ENCODE measurements at regions not wholly inside any gene's neighbourhood (a gene's known extent, or its start where the extent isn't known, plus 50 kb on each side); places are given as distances from the start of the nearest gene placed in this dataset.
"Not testable (repeated sequence)": the region's sequence is repeated elsewhere in the genome, so short reads cannot be mapped to it uniquely, and the experiment has no call there.

DNA sequence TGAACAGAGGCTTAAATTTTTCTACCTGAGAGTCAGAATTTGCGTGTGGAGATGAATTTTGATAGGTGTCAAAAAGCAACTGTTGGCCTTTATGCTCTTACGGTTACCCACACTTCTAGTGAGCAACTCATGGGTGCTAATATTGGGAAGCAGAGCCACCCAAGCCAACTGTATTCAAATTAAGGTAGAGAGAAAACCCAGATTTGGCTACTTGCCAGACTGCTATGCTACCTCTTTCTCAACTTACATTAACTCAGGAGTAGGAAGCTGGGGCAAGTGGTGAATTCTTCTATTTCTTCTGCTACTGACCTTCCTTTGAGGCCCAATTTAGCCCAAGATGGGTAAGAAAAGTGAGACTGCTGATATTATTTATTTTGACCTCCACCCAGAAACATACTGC, 83.9 kb downstream of the OLFM4 start:
- DNase-seq: no peak
- Histone ChIP-seq H3K36me3 (no peaks in the 10 kb centered on the region), H3K4me1 (no peaks in the 10 kb centered on the region), H3K4me3 (no peak overlapping the region), H3K27ac (no peak overlapping the region), H3K9me3 (peaks cover 0 to 2% (median 0%) of the 10 kb centered on the region in 3 donors), H3K27me3 (no peaks in the 10 kb centered on the region)
- TF ChIP-seq, protein P1, sequence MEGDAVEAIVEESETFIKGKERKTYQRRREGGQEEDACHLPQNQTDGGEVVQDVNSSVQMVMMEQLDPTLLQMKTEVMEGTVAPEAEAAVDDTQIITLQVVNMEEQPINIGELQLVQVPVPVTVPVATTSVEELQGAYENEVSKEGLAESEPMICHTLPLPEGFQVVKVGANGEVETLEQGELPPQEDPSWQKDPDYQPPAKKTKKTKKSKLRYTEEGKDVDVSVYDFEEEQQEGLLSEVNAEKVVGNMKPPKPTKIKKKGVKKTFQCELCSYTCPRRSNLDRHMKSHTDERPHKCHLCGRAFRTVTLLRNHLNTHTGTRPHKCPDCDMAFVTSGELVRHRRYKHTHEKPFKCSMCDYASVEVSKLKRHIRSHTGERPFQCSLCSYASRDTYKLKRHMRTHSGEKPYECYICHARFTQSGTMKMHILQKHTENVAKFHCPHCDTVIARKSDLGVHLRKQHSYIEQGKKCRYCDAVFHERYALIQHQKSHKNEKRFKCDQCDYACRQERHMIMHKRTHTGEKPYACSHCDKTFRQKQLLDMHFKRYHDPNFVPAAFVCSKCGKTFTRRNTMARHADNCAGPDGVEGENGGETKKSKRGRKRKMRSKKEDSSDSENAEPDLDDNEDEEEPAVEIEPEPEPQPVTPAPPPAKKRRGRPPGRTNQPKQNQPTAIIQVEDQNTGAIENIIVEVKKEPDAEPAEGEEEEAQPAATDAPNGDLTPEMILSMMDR (IDR thresholded peaks at IDR 0.05): no peak
- intact Hi-C loops (cut with DNase I; ENCODE audit: low total_unique reads): no loop called here

DNA sequence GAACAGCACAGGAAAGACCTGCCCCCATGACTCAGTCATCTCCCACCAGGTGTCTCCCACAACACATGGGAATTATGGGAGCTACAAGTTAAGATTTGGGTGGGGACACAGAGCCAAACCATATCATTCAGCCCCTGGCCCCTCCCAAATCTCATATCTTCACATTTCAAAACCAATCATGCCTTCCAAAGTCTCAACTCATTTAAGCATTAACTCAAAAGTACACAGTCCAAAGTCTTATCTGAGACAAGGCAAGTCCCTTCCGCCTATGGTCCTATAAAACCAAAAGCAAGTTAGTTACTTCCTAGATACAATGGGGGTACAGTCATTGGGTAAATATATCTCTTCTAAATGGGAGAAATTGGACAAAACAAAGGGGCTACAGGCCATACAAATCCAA, 88.4 kb downstream of the OLFM4 start:
- H3K27ac ChIP-seq; H3K4me3 ChIP-seq; H3K27me3 ChIP-seq; H3K36me3 ChIP-seq; H3K4me1 ChIP-seq; DNase-seq; intact Hi-C loops (cut with DNase I; ENCODE audit: low total_unique reads); H3K9me3 ChIP-seq: not testable (repeated sequence)

DNA sequence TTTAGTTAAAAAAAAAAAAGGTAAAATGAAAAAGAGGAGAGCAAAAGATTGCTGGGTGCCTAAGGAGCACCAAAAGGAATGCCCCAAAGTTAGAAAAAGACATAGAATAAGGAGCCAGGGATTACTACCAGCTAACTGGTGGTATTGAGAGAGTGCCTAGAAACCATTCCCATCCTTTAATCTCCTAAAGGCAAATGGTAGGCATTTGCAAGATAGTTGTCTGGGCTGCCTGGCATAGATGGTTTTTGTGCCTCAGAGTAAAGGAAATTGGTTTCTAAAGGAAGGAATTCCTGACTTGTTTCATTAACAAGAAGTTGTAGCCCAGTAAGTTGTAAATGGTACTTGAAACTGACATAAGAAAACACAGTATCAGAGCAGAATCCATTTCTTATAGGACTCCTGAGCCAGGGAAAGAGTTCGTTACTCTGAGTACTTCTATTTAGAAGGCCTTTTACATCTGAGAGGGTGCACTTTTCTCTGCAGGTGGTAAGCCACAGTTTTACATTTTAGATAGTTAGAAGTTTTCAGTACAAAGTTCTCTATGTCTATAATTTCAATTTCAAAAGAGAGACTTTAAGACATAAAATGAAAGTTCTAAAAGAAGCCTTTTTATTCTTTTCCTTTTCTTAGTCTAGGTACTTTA, 92.6 kb downstream of the OLFM4 start:
- intact Hi-C loops (cut with DNase I; ENCODE audit: low total_unique reads): no loop called here
- Histone ChIP-seq H3K9me3 (peaks cover 0 to 7% (median 0%) of the 10 kb centered on the region in 3 donors), H3K27me3 (no peaks in the 10 kb centered on the region), H3K4me3 (no peak overlapping the region), H3K4me1 (no peaks in the 10 kb centered on the region), H3K27ac (no peak overlapping the region), H3K36me3 (no peaks in the 10 kb centered on the region)
- TF ChIP-seq, protein P1 (IDR thresholded peaks at IDR 0.05): no peak
- no peak for DNase-seq

DNA sequence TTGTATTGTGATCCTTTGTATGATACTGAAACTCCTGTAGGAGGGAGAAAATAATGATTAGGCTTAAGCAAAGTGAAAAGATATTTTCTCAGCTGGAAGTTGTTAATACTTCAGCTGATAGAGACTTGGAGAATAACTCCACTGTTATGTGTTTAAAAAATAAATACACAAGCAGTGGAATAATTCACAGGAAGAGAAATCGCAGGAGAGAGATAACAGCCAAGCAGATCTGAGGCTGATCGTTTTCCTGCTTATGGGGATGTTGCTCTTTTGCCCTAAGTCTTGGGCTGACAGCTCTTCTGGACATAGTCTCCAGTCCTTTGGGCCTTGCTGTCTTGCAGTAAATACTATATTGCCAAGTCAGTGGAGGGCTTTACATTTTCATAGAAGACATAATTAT, 93.3 kb downstream of the OLFM4 start:
- Histone ChIP-seq H3K9me3 (peaks cover 0 to 7% (median 0%) of the 10 kb centered on the region in 3 donors), H3K27ac (no peak overlapping the region), H3K36me3 (no peaks in the 10 kb centered on the region), H3K4me1 (no peaks in the 10 kb centered on the region), H3K4me3 (no peak overlapping the region), H3K27me3 (no peaks in the 10 kb centered on the region)
- TF ChIP-seq, protein P1 (IDR thresholded peaks at IDR 0.05): no peak
- intact Hi-C loops (cut with DNase I; ENCODE audit: low total_unique reads): no loop called here
- no peak for DNase-seq

DNA sequence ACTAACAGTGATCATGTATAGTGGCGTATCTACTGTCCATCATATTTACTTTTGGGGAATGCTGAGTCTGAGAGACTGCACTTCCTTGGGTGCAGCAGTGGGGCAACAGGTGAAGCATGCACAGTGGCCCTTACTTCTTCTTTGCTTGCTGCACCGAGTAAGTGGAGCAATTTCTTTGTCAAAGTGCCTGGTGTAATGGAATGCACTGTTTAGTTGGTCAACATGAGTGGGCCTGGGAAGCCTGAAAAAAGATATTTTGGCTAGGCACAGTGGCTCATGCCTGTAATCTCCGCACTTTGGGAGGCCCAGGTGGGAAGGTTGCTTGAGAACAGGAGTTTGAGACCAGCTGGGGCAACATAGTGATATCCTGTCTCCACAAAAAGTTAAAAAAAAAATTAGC, 94.9 kb downstream of the OLFM4 start:
- no peaks in the 10 kb centered on the region for H3K27me3 ChIP-seq
- intact Hi-C loops (cut with DNase I; ENCODE audit: low total_unique reads): no loop called here
- H3K27ac ChIP-seq: no peak overlapping the region
- no peaks in the 10 kb centered on the region for H3K9me3 ChIP-seq
- no peaks in the 10 kb centered on the region for H3K36me3 ChIP-seq
- no peak overlapping the region for H3K4me3 ChIP-seq
- DNase-seq: no peak
- H3K4me1 ChIP-seq: no peaks in the 10 kb centered on the region
- TF ChIP-seq, protein P1 (IDR thresholded peaks at IDR 0.05): no peak

DNA sequence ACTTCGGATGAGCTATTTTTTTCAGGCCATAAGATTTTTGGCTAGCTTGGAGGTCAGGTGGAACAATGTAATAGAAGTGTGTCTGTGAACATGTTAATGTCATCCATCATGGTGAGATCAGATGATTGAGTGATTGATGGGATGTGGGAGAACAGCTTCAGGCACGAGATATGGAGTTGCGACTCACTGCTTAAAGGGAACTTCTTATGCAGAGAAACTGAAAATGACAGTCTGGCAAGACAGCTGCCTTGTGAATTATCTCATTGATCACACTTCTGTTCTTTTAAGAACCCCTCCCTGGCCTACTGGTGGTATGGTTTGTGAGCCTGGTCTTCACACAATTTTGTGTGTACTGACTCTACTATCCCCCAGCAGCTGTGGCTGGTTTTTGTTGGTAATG, 96.0 kb downstream of the OLFM4 start:
- H3K9me3 ChIP-seq: no peaks in the 10 kb centered on the region
- H3K4me1 ChIP-seq: no peaks in the 10 kb centered on the region
- no peak overlapping the region for H3K27ac ChIP-seq
- no peak for DNase-seq
- no peak overlapping the region for H3K4me3 ChIP-seq
- TF ChIP-seq, protein P1 (IDR thresholded peaks at IDR 0.05): no peak
- H3K27me3 ChIP-seq: no peaks in the 10 kb centered on the region
- intact Hi-C loops (cut with DNase I; ENCODE audit: low total_unique reads): no loop called here
- no peaks in the 10 kb centered on the region for H3K36me3 ChIP-seq

Measured in tibial artery (tissue), 4 donors.